ENCODE measurements at regions not wholly inside any gene's neighbourhood (a gene's known extent, or its start where the extent isn't known, plus 50 kb on each side); places are given as distances from the start of the nearest gene placed in this dataset.

- Histone ChIP-seq H2AFZ (ENCODE audit: low read length, unreplicated experiment) (no peak overlapping the region), H3K27ac (ENCODE audit: low read depth, low read length) (no peak overlapping the region), H3K79me2 (ENCODE audit: control insufficient read depth, insufficient read depth, low read length, unreplicated experiment) (no peaks in the 10 kb centered on the region), H3K36me3 (ENCODE audit: insufficient read depth, low read length) (no peaks in the 10 kb centered on the region), H3K27me3 (ENCODE audit: insufficient read depth, low read length) (no peaks in the 10 kb centered on the region), H3K4me1 (ENCODE audit: control insufficient read depth, insufficient read depth, low read length, unreplicated experiment) (no peaks in the 10 kb centered on the region), H3K4me3 (ENCODE audit: low read depth, low read length) (no peak overlapping the region)
Observed at GRCh38 chr7:109276348-109276747, 706.7 kb downstream of the DNAJB9 start.

GRCh38 chr7:109282726-109283125 is 713.1 kb downstream of the DNAJB9 start:
- H3K36me3 ChIP-seq (ENCODE audit: insufficient read depth, low read length), result no peaks in the 10 kb centered on the region
- no peak overlapping the region for H3K27ac ChIP-seq (ENCODE audit: low read depth, low read length)
- H2AFZ ChIP-seq (ENCODE audit: low read length, unreplicated experiment), result no peak overlapping the region
- no peak overlapping the region for H3K4me3 ChIP-seq (ENCODE audit: low read depth, low read length)
- no peaks in the 10 kb centered on the region for H3K79me2 ChIP-seq (ENCODE audit: control insufficient read depth, insufficient read depth, low read length, unreplicated experiment)
- no peaks in the 10 kb centered on the region for H3K27me3 ChIP-seq (ENCODE audit: insufficient read depth, low read length)
- no peaks in the 10 kb centered on the region for H3K4me1 ChIP-seq (ENCODE audit: control insufficient read depth, insufficient read depth, low read length, unreplicated experiment)

GRCh38 chr7:109284943-109285342 is 715.3 kb downstream of the DNAJB9 start:
- Histone ChIP-seq H3K36me3 (ENCODE audit: insufficient read depth, low read length) (no peaks in the 10 kb centered on the region), H3K27me3 (ENCODE audit: insufficient read depth, low read length) (no peaks in the 10 kb centered on the region), H3K27ac (ENCODE audit: low read depth, low read length) (no peak overlapping the region), H3K79me2 (ENCODE audit: control insufficient read depth, insufficient read depth, low read length, unreplicated experiment) (no peaks in the 10 kb centered on the region), H3K4me1 (ENCODE audit: control insufficient read depth, insufficient read depth, low read length, unreplicated experiment) (no peaks in the 10 kb centered on the region), H2AFZ (ENCODE audit: low read length, unreplicated experiment) (no peak overlapping the region), H3K4me3 (ENCODE audit: low read depth, low read length) (no peak overlapping the region)

GRCh38 chr7:109295158-109295557 is 725.5 kb downstream of the DNAJB9 start:
- Histone ChIP-seq H3K36me3 (ENCODE audit: insufficient read depth, low read length) (no peaks in the 10 kb centered on the region), H3K27ac (ENCODE audit: low read depth, low read length) (no peak overlapping the region), H3K4me1 (ENCODE audit: control insufficient read depth, insufficient read depth, low read length, unreplicated experiment) (no peaks in the 10 kb centered on the region), H3K79me2 (ENCODE audit: control insufficient read depth, insufficient read depth, low read length, unreplicated experiment) (no peaks in the 10 kb centered on the region), H3K27me3 (ENCODE audit: insufficient read depth, low read length) (no peaks in the 10 kb centered on the region), H3K4me3 (ENCODE audit: low read depth, low read length) (no peak overlapping the region), H2AFZ (ENCODE audit: low read length, unreplicated experiment) (no peak overlapping the region)

GRCh38 chr7:109308816-109309215 is 739.1 kb downstream of the DNAJB9 start:
- no peaks in the 10 kb centered on the region for H3K79me2 ChIP-seq (ENCODE audit: control insufficient read depth, insufficient read depth, low read length, unreplicated experiment)
- no peak overlapping the region for H2AFZ ChIP-seq (ENCODE audit: low read length, unreplicated experiment)
- no peak overlapping the region for H3K27ac ChIP-seq (ENCODE audit: low read depth, low read length)
- H3K27me3 ChIP-seq (ENCODE audit: insufficient read depth, low read length), result no peaks in the 10 kb centered on the region
- no peaks in the 10 kb centered on the region for H3K36me3 ChIP-seq (ENCODE audit: insufficient read depth, low read length)
- H3K4me1 ChIP-seq (ENCODE audit: control insufficient read depth, insufficient read depth, low read length, unreplicated experiment), result no peaks in the 10 kb centered on the region
- H3K4me3 ChIP-seq (ENCODE audit: low read depth, low read length), result no peak overlapping the region

GRCh38 chr7:109309790-109310189 is 740.1 kb downstream of the DNAJB9 start:
- Histone ChIP-seq H2AFZ (ENCODE audit: low read length, unreplicated experiment) (no peak overlapping the region), H3K36me3 (ENCODE audit: insufficient read depth, low read length) (no peaks in the 10 kb centered on the region), H3K4me3 (ENCODE audit: low read depth, low read length) (no peak overlapping the region), H3K79me2 (ENCODE audit: control insufficient read depth, insufficient read depth, low read length, unreplicated experiment) (no peaks in the 10 kb centered on the region), H3K27ac (ENCODE audit: low read depth, low read length) (no peak overlapping the region), H3K4me1 (ENCODE audit: control insufficient read depth, insufficient read depth, low read length, unreplicated experiment) (no peaks in the 10 kb centered on the region), H3K27me3 (ENCODE audit: insufficient read depth, low read length) (no peaks in the 10 kb centered on the region)

GRCh38 chr7:109318136-109318535 is 748.5 kb downstream of the DNAJB9 start:
- H3K27me3 ChIP-seq (ENCODE audit: insufficient read depth, low read length), result no peaks in the 10 kb centered on the region
- no peaks in the 10 kb centered on the region for H3K4me1 ChIP-seq (ENCODE audit: control insufficient read depth, insufficient read depth, low read length, unreplicated experiment)
- no peaks in the 10 kb centered on the region for H3K36me3 ChIP-seq (ENCODE audit: insufficient read depth, low read length)
- no peak overlapping the region for H2AFZ ChIP-seq (ENCODE audit: low read length, unreplicated experiment)
- H3K79me2 ChIP-seq (ENCODE audit: control insufficient read depth, insufficient read depth, low read length, unreplicated experiment), result no peaks in the 10 kb centered on the region
- H3K27ac ChIP-seq (ENCODE audit: low read depth, low read length), result no peak overlapping the region
- no peak overlapping the region for H3K4me3 ChIP-seq (ENCODE audit: low read depth, low read length)

- H3K4me3 ChIP-seq (ENCODE audit: low read depth, low read length), result no peak overlapping the region
- H3K27me3 ChIP-seq (ENCODE audit: insufficient read depth, low read length), result no peaks in the 10 kb centered on the region
- no peak overlapping the region for H3K27ac ChIP-seq (ENCODE audit: low read depth, low read length)
- H3K79me2 ChIP-seq (ENCODE audit: control insufficient read depth, insufficient read depth, low read length, unreplicated experiment), result no peaks in the 10 kb centered on the region
- no peaks in the 10 kb centered on the region for H3K4me1 ChIP-seq (ENCODE audit: control insufficient read depth, insufficient read depth, low read length, unreplicated experiment)
- no peak overlapping the region for H2AFZ ChIP-seq (ENCODE audit: low read length, unreplicated experiment)
- H3K36me3 ChIP-seq (ENCODE audit: insufficient read depth, low read length), result no peaks in the 10 kb centered on the region
Observed at GRCh38 chr7:109322833-109323232, 753.2 kb downstream of the DNAJB9 start.

GRCh38 chr7:109331423-109331822 is 761.7 kb downstream of the DNAJB9 start:
- H3K27ac ChIP-seq (ENCODE audit: low read depth, low read length), result no peak overlapping the region
- no peak overlapping the region for H2AFZ ChIP-seq (ENCODE audit: low read length, unreplicated experiment)
- H3K79me2 ChIP-seq (ENCODE audit: control insufficient read depth, insufficient read depth, low read length, unreplicated experiment), result no peaks in the 10 kb centered on the region
- H3K36me3 ChIP-seq (ENCODE audit: insufficient read depth, low read length), result no peaks in the 10 kb centered on the region
- H3K4me3 ChIP-seq (ENCODE audit: low read depth, low read length), result no peak overlapping the region
- H3K4me1 ChIP-seq (ENCODE audit: control insufficient read depth, insufficient read depth, low read length, unreplicated experiment), result no peaks in the 10 kb centered on the region
- no peaks in the 10 kb centered on the region for H3K27me3 ChIP-seq (ENCODE audit: insufficient read depth, low read length)

GRCh38 chr7:109335951-109336350 is 766.3 kb downstream of the DNAJB9 start:
- Histone ChIP-seq H3K4me3 (ENCODE audit: low read depth, low read length) (no peak overlapping the region), H3K27ac (ENCODE audit: low read depth, low read length) (no peak overlapping the region), H2AFZ (ENCODE audit: low read length, unreplicated experiment) (no peak overlapping the region), H3K27me3 (ENCODE audit: insufficient read depth, low read length) (no peaks in the 10 kb centered on the region), H3K4me1 (ENCODE audit: control insufficient read depth, insufficient read depth, low read length, unreplicated experiment) (no peaks in the 10 kb centered on the region), H3K79me2 (ENCODE audit: control insufficient read depth, insufficient read depth, low read length, unreplicated experiment) (no peaks in the 10 kb centered on the region), H3K36me3 (ENCODE audit: insufficient read depth, low read length) (no peaks in the 10 kb centered on the region)

GRCh38 chr7:109336531-109336930 is 766.9 kb downstream of the DNAJB9 start:
- H2AFZ ChIP-seq (ENCODE audit: low read length, unreplicated experiment), result no peak overlapping the region
- no peaks in the 10 kb centered on the region for H3K27me3 ChIP-seq (ENCODE audit: insufficient read depth, low read length)
- no peak overlapping the region for H3K27ac ChIP-seq (ENCODE audit: low read depth, low read length)
- no peak overlapping the region for H3K4me3 ChIP-seq (ENCODE audit: low read depth, low read length)
- no peaks in the 10 kb centered on the region for H3K79me2 ChIP-seq (ENCODE audit: control insufficient read depth, insufficient read depth, low read length, unreplicated experiment)
- H3K4me1 ChIP-seq (ENCODE audit: control insufficient read depth, insufficient read depth, low read length, unreplicated experiment), result no peaks in the 10 kb centered on the region
- H3K36me3 ChIP-seq (ENCODE audit: insufficient read depth, low read length), result no peaks in the 10 kb centered on the region

All from ACC112 (cell line).